Activated CD4-positive, CD25-positive, alpha-beta regulatory T cell treated with anti-CD3 and anti-CD28 coated beads, Interleukin-2, amount 50 U/mL, for 24 hours (primary cell): ENCODE measurements at regions not wholly inside any gene's neighbourhood (a gene's known extent, or its start where the extent isn't known, plus 50 kb on each side); places are given as distances from the start of the nearest gene placed in this dataset.
"Not testable (repeated sequence)": the region's sequence is repeated elsewhere in the genome, so short reads cannot be mapped to it uniquely, and the experiment has no call there.

Experiments
- ATAC-seq, 2 donors: fragments of 150-1000 bp; cut with Tn5 transposase; one replicate each; pipeline ENCODE4 v1.10.0; 2021; ENCODE audit warnings: mild to moderate bottlenecking in 1 of 2, moderate library complexity in 1 of 2

DNA sequence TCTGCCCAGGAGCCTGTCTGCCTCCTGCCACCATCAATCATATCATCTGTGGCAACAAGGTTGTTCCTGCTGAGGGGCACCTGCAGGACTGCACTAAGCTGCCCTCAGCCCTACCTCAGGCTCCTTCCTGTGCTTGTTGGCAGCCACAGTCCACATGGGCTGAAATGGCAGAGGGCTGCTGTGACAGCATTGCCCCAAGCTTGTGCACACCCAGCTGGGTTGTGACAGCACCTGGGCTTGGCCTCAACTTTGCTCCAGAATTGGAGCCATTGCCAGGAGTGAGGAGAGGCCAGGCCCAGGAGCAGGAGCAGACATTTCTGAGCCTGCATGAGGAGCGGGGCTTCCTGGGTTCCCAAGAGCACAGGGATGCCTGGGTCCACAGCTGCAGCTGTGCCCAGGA, 340.9 kb upstream of the CHRM2 start:
- ATAC-seq, result no peak

DNA sequence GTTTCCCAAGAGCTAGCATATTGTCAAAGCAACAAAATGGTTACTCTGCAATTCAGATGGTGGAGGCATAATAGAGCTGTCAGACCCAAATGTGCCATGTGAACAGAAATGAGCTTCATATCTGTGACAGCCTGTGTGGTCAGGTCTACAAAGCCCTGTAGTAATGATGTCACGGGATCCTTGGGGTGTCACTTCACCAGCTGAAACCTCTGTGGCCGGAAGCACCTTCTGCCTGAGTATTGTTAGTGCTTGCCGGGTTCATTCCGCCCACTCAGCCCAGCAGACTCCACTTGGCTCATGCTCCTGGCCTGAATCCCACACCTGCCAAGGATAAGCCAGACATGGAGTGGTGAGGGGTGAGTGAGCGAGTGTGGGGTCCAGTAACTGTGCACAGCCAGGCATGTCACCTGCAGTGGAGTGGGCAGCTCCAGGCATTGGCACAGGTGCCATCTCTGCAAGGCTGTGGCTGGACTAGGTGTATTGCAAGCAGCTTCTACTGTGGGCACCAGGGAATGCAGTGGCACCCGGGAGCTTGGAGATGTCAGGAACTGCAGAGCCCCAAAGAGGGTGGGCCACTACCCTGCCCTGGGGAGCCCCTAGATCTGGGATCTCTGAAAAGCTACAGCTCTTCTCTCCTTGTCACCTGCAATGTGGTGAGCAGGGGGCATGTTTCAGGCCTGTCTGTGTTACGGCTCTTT, 341.9 kb upstream of the CHRM2 start:
- ATAC-seq, result no peak

DNA sequence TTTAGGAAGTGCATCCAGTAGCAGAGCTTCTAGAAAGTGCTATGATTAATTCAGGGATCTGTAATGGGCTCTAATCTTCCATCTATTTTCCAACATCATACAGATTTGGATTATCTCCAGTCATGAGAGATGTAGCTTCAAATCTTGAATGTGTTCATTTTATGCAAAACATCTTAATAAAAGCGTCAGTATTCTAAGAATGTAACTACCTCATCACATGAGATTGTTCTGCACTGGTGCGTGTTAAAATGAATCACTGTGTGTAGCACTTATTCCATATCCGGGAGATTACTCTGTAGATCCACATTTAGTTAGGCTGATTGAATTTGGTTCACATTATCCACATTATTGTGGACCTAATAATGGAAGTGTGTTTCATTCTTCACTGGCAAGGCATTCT, 344.9 kb upstream of the CHRM2 start:
- no peak for ATAC-seq

DNA sequence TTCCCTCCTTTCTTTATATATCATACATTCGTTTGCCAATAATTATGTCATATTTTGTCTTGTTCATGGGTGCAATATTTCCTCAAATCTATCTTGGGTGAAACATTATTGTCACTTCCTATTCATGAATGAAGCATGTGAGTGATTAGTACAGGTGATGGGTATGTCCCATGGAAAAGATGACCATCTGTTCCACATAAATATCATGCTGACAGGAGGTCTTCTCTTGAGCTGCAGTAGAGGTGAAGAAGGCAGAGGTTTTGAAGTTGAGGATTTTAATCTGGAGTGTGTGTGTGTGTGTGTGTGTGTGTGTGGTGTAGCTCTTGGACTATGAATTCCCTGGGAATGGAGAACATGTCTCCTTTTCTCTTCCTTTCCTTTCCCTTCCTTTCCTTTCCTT, 350.5 kb upstream of the CHRM2 start:
- no peak for ATAC-seq

DNA sequence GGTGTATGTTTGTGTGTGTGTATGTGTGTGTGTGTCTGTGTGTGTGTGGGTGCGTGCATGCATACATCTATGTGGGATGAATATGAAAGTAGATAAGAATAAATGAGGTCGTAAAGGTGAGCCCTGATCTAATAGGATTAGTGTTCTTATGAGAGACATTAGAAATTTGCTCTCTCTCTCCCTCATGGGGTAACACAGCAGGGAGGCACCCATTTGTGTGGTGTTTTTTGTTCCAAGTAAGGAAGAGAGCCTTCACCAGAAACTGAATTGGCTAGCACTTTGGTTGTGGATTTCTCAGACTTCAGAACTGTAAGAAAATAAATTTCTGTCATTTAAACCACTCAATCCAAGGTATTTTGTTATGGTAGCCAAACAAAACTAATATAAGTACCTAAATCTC, 353.7 kb upstream of the CHRM2 start:
- no peak for ATAC-seq

DNA sequence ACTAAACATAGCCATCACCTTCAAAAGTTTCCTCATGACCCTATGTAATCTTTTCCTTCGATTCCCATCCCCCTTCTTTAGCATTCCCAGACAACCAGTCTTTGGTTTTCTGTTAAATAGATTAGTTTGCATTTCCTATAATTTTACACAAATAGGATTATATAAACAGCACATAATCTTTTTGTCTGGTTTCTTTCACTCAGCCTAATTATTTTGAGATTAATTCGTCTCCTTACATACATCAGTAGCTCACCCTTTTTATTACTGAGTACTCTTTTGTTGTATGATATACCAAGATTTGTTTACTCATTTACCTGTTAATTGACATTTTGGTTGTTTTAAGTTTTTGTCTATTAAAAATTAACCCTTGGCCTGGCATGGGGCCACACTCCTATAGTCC, 354.7 kb upstream of the CHRM2 start:
- ATAC-seq, result no peak

DNA sequence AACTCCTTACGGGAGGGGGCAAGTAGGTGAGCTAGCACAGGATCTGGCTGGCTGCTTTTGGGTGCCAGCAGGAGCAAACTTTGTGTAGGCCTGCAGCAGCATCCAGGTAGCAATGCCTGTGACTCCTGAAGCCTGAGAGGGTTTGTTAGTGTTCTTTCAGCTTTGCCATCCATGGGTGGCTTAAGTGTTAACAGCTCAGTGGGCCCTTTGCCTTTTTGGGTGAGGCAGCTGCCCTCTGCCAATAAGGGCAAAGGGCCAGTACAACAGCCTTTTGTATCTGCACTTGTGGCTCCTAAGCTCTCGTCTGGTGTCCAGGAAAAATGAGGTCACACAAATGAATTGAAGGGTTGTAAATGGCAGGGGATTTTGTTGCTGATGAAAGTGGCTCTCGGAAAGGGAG, 359.0 kb upstream of the CHRM2 start:
- ATAC-seq, result no peak

DNA sequence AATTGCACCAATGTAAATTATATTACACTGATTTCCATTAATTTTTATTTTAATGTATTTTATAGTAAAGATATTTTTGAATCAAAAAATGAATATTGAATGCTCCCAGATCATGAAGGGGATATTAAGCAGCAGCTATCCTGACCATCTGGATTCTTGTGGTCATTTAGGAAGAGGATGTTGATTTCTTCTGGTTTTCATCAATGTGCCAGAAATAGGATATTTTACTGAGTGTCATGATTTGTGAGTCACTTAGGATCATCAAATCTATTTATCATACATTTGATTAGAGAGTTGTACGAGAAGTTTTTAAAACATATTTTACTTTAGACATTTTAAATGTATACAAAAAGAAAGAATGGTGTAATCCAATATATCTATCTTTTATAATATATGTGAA, 366.3 kb upstream of the CHRM2 start:
- no peak for ATAC-seq

DNA sequence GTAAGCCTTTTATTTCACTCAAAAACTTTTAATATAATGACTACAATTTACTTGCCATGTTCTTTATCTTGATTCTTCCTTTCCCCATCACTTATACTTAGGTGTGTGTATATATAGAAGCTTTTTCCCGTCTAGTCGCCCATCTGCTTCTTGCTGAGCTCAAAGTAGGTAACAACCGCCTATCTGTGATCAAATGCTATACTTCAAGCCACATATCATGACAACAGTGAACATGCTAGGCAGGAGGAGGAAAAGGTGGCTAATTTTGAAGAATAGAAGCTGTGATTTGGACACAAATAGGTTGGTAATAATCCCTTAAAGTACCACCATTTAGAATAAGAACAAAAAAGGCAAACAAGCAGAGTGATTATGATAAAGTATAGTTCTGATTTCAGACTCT, 367.3 kb upstream of the CHRM2 start:
- ATAC-seq, result no peak

DNA sequence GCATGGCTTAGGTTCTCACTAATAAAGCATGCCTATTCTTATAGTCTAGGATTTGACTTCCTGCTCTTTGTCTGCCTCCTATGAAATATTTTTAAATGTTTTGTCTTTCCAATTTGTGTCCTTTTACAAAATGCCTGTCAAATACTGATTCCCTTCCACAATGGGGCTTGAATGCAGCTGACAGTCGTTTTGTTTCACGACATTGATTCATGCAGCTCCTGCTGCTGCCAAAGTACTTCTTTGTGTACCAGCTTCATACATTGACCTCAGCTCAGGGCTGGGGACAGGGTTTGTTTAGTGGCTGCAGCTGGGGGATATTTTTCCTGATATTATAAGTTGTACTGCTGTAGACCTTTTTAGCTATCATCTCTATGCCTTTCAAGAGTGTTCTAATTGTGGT, 371.9 kb upstream of the CHRM2 start:
- ATAC-seq, result no peak

DNA sequence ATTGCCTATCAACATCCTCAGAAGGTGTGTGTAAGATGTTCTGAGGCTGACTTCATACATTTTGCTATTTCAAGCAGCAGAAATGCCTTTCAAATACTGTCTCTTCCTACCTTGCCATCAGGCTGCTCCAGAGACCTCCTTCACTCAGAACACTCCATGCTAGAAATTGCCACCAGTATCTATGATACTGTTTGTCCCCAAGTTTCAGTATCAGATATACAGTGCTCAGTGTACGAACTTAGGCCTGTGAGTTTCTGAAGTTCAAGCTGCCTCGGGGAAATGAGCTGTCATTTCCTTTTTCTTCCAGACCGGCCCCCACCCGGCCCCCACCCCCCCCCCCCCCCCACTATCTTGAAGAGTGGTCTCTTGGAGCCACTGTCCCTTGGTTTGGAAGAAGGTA, 373.4 kb upstream of the CHRM2 start:
- no peak for ATAC-seq

DNA sequence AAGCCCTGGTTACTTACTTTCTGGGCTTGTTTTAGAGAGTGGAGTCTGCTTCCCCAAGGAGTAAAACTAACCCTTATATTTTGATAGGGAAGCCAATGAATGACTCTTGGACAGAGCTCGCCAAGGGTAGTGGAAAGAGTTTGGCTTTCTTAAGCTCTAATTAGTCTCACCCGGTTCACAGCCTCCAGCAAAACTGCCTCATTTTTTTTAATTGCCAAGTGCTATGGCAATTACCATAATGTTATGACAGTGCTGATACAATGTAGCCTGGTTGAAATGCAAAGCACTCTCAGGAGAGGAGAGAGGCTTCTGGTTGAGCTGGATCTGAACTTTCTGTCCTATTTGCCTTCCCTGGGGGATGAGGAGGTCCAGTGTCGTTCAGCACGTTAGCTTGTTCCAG, 376.1 kb upstream of the CHRM2 start:
- ATAC-seq, result no peak

DNA sequence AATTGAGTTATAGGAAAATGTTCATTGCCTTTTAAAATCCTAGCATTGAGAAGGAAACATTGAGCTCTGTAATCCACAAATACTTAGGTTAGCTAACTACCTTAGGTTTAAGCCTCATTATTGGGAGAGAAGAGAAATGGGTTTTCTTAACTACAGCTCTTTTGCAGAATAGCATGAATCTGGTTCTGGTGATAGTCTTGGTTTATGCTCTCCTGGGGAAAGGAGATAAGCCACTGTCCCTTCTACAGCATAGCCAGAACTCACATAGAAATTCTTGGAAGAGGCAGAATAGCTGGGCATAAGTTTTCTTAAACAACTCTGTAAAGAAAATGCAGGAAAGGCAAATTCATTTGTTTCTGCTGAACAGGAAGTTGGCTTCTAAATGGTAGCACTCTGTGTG, 378.6 kb upstream of the CHRM2 start:
- ATAC-seq, result no peak

DNA sequence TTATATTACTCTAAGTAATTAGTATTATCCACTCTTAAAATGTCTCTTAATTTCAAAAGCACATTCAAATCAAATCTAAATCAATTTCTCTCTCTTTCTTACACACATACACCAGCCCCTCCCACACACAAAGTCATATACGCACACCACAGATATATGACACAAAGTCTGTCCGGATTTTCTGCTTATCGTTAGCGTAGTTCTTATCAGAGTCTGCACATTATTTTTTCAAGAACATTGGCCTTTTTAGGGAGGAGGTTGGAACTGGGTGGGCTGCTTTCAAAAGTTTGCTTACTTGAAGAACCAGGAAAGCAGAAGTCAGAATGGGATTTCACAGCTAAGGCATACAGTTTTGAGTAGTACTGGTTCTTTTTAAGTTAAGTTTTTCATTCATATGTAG, 387.6 kb upstream of the CHRM2 start:
- no peak for ATAC-seq

DNA sequence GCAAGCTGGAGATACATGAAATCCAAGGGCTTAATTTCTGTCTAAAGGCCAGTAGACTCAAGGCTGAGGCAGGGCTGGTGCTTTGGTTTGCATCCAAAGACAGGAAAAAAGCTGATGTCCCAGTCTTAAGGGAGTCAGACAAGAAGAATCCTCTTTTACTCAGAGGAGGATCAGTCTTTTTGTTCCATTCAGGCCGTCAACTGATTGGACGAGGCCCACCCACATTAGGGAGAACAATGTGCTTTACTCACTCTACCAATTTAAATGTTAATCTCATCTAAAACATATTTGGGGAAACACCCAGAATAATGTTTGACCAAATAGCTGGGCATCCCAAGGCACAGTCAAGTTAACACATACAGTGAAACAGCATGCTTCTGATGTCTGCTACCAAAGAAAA, 388.5 kb upstream of the CHRM2 start:
- ATAC-seq, result no peak

DNA sequence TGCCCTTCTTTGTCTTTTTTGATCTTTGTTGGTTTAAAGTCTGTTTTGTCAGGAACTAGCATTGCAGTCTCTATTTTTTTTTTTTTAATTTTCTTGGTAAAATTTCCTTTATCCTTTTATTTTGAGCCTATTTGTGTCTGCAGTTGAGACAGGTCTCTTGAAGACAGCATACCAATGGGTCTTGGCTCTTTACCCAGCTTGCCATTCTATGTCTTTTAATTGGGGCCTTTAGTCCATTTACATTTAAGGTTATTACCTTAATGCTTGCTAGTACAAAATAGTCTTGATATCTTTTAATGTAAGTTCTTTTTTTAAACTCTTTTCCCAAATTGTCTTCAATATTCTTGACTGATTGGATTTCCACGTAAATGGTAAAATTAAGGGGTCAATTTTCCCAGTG, 398.3 kb upstream of the CHRM2 start:
- no peak for ATAC-seq

DNA sequence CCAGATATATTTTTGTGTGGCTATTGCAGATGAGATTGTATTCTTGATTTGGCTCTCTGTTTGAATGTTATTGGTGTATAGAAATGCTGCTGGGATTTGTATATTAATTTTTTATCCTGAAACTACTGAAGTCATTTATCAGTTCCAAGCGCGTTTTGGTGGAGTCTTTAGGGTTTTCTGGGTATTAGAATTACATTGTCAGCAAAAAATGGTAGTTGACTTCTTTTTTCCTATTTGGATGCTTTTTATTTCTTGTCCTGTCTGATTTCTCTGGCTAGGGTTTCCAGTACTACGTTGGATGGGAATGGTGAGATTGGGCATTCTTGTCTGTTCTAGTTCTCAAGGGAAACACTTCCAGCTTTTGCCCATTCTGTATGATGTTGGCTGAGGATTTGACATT, 415.5 kb upstream of the CHRM2 start:
- ATAC-seq, result no peak

DNA sequence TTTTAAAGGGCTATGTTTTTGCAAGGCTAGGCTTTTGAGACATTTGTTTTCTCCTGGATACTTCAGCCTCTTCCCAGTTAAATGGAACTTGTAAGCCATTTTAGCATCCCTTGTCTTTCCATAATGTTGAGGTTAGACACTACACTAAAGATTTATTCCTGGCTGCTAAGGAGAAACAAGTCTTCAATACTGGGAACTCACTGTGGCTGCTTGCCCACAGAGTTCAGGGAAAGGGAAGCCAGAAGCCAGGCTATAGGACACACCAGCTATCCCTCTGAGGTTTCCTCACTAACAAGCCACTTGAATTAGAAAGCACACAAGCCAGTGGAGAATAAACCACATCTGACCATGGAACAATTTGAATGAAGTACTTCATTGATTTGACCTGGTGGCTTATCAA, 421.7 kb upstream of the CHRM2 start:
- no peak for ATAC-seq

DNA sequence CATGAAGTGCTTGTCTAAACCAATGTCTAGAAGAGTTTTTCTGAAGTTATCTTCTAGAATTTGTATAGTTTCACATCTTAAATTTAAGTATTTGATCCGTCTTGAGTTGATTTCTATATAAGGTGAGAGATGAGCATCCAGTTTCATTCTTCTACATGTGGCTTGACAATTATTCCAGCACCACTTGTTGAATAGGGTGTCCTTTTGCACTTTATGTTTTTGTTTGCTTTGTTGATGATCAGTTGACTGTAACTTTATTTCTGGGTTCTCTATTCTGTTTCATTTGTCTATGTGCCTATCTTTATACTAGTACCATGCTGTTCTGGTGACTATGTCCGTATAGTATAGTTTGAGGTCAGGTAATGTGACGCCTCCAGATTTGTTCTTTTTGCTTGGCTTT, 426.6 kb upstream of the CHRM2 start:
- no peak for ATAC-seq

DNA sequence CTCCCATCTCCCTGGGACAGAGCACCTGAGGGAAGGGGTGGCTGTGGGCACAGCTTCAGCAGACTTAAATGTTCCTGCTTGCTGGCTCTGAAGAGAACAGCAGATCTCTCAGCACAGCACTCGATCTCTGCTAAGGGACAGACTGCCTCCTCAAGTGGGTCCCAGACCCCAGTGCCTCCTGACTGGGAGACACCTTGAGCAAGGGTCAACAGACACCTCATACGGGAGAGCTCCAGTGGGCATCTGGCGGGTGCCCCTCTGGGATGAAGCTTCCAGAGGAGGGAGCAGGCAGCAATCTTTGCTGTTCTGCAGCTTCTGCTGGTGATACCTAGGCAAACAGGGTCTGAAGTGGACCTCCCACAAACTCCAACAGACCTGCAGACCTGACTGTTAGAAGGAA, 436.7 kb upstream of the CHRM2 start:
- ATAC-seq, result not testable (repeated sequence)

DNA sequence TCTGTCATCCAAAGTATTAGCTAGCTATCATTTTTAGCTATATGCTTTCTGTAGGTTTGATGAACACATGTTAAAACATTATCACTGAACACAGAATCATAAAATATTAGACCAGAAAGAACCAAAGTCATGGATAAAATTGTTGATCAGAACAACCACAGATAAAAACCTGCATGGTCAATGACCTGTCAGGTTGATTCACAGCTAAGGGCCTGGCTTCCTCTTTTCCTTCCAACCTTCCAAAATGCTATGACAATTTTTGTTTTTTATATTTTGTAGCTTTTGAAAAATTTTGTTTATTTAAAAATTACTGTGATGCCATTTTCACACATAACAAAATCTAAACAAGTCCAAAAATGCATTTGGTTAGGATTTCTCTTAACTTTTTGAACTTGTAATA, 444.4 kb upstream of the CHRM2 start:
- ATAC-seq, result no peak

DNA sequence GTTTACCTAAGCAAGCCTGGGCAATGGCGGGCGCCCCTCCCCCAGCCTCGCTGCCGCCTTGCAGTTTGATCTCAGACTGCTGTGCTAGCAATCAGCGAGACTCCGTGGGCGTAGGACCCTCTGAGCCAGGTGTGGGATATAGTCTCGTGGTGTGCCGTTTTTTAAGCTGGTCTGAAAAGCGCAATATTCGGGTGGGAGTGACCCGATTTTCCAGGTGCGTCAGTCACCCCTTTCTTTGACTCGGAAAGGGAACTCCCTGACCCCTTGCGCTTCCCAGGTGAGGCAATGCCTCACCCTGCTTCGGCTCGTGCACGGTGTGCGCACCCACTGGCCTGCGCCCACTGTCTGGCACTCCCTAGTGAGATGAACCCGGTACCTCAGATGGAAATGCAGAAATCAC, 442.6 kb upstream of the MTPN start:
- ATAC-seq, result not testable (repeated sequence)

DNA sequence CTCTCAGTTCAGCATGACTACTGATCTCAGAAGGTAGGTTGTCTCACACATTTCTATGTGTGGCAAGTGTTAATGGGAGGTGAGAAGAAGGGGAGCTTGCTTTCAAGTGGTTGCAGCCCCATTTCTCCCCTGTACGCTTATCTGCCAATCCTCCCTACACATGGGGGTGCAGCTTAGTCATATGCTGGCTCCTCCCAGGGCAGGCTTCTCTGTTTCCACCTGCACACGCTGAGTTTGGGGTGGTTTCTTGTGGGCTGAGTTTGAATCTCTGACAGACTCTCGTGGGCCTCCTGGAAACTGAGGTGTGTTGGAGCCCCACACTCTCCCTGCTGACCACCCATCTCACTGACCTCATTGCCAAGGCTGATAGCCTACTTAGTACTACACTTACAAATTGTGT, 435.8 kb upstream of the MTPN start:
- ATAC-seq, result no peak

DNA sequence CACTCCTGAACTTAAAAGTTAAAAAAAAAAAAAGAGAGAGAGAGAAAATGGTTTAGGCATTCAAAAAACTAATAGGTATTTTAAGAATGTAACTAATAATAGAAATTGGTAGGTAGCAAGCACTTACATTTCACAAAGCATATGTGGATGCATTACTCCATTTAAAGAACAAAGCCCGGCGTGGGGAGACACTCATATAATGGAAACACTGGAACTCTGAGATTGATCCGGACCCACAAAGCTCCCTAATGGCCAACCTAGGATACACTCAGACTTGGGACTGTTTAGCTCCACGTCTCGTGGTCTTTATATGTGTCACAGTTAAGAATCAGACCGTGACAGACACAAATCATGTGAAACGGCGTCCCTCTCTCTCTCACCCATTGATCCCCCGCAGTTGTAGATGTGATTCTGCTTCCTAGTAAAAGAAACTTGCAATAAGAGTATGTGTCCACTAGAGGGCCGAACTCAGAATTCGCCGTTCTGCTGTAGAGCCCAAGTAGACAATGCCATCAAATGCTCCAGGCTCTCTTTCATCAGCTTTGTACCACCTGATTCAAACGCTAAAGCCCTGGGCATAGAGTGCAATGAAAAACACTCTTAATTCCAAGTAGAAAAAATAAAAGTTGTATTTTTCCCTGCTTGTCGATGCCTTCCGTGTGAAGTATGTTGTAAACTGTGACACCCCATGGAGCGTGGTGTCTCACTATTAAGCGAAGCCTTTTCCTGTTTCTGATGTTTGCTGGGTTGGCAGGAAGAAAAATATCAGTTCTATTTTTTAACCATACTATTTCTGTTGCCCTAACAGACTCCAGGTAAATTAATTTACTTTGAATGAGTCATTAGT, 429.0 kb upstream of the MTPN start:
- peak; percentile 65 for ATAC-seq

DNA sequence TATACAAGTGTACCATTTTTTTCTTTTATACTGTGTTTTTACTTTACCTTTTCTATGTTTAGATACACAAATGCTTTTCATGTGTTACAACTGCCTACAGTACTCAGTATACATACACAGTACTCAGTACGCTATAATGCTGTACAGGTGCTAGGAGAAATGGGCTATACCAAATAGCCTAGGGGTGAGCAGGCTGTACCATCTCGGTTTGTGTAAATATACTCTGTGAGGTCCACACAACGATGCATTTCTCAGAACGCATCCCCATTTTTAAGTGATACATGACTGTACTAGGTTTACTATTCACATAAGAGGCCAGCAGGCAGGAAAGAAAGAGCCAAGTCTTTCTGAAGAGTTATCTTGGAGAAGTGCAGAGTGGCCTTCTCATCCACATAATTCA, 426.4 kb upstream of the MTPN start:
- ATAC-seq, result no peak
